Epithelial cell of esophagus (primary cell): ENCODE measurements at regions not wholly inside any gene's neighbourhood (a gene's known extent, or its start where the extent isn't known, plus 50 kb on each side); places are given as distances from the start of the nearest gene placed in this dataset.

Experiments
- DNase-seq: peaks from one replicate; pipeline ENCODE4 v3.0.0; 2010; ENCODE audit warnings: low read depth
- H3K4me3 ChIP-seq: 2 replicates; pipeline ENCODE4 v1.5.1; 2011; ENCODE audit warnings: mild to moderate bottlenecking, low read length, control low read depth
- TF ChIP-seq, protein P1 (sequence below): IDR thresholded peaks from 2 replicates; pipeline ENCODE4 v1.5.1; 2011; ENCODE audit warnings: low read depth, mild to moderate bottlenecking, low read length, control low read depth, inconsistent platforms; ENCODE audit not compliant: insufficient read depth; ENCODE audit errors: missing control alignments

DNA sequence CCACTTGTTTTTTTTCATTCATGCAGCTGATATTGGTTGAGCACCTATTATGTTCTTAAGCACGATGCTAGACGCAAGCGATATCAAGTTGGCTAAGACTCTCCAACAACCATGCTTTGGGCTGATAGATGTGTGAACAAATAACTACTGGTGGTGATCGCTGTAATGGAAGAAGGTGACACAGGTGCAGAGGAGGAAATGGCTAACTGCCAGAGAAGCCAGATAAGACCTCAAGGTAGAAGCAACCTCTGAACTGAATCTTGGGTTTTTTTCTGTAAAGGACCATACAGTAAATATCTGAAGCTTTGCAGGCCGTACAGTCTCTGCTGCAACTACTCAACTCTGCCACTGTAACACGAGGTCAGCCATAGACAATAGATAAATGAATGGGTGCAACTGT lies 97.9 kb downstream of the C17orf67 start:
- DNase-seq, result no peak

DNA sequence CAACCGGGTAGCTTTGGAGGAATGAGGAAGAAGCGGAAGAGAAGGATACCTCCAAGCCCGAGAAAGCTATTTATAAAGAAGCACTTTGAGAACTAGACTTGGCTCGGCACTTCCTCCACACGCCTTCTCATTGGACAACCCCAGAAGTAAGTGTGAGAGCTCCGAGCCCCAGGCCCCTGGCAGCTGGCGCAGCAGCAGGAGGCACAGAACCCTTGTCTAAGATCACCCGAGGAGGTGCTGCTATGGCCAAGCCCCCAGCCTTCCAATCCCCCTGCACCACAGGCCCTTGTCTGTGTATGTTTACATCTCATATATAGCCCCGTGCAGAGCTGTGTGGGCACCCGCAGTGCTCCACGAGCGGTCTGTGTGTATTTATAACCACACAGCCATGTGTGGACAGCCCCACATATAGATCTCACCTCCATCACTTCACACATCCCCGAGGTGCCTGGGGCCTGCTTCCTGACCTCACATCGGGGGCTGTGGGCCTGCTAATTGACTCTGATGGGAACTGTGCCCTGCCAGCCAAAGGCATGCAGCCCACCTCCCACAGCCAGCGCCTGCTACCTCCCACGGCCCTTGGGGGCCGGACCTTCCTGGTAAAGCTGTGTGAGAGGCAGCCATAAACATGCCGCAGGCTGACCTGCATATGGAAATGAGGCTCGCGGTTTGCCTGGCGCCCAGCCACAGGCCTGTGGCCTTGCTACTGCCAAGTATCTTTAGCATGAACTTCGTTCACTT lies 96.1 kb downstream of the C17orf67 start:
- H3K4me3 ChIP-seq, result no peak overlapping the region
- DNase-seq, result no peak
- TF ChIP-seq, protein P1, sequence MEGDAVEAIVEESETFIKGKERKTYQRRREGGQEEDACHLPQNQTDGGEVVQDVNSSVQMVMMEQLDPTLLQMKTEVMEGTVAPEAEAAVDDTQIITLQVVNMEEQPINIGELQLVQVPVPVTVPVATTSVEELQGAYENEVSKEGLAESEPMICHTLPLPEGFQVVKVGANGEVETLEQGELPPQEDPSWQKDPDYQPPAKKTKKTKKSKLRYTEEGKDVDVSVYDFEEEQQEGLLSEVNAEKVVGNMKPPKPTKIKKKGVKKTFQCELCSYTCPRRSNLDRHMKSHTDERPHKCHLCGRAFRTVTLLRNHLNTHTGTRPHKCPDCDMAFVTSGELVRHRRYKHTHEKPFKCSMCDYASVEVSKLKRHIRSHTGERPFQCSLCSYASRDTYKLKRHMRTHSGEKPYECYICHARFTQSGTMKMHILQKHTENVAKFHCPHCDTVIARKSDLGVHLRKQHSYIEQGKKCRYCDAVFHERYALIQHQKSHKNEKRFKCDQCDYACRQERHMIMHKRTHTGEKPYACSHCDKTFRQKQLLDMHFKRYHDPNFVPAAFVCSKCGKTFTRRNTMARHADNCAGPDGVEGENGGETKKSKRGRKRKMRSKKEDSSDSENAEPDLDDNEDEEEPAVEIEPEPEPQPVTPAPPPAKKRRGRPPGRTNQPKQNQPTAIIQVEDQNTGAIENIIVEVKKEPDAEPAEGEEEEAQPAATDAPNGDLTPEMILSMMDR, result no peak

More for the DNA sequence above, 97.9 kb downstream of the C17orf67 start:
- TF ChIP-seq, protein P1, result no peak
- no peak overlapping the region for H3K4me3 ChIP-seq

DNA sequence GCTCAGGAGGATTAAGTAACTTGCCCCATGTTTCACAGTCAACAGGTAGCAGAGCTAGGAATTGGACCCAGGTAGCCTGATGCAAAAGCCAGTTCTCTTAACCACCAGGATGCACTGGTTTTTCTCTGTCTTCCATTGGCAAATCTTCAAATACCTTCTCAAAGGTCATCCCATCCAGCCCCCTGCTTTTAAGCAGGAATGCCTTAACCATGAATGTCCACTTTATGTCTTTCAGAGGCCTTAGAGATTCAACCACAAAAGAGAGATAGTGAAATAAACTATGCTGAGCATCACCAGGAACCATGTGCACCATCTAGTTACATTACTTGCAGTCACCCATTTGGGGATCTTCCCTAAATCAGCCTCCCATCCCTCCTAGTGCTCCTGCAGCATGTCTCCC lies 94.3 kb downstream of the C17orf67 start:
- TF ChIP-seq, protein P1, result no peak
- no peak for DNase-seq
- H3K4me3 ChIP-seq, result no peak overlapping the region

DNA sequence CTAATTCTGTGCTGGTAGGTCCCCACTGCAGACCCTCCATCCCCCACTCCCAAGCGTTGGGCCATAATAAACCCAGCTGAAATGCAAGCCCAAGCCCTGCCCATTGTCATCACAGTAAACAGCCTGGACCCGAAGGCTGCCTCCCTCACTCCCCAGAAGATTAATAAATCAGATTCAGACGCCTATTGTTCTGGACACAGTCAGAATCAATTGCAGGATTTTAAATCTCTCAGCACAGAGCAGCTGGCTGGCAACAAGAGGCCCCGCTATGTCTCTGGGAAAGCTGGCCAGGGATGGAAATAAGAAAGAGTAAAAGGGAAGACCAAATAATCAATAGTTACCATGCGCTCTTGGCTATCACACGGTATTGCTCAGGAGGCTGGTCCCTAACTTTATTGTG lies 93.9 kb downstream of the C17orf67 start:
- no peak for DNase-seq
- TF ChIP-seq, protein P1, result no peak
- no peak overlapping the region for H3K4me3 ChIP-seq

DNA sequence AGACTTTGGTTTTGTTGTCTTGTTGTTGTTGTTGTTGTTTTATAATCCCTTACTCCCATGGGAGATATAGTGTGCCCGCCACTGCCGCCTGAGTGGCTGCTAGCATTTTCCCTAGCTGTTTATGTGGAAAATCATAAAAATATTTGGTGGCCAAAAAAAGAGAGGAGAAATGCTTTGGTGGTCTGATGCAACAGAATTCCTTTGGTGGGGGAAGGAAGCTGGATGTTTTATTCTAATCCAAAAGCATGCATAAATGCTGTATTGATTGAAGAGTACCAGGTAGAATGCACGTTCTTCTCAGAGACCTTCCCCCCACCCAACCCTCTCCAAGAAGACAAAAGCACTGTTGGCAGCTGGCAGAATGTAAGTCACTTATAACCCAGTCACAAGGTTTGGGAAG lies 93.2 kb downstream of the C17orf67 start:
- TF ChIP-seq, protein P1, result no peak
- no peak for DNase-seq
- no peak overlapping the region for H3K4me3 ChIP-seq
